ENCODE measurements at regions not wholly inside any gene's neighbourhood (a gene's known extent, or its start where the extent isn't known, plus 50 kb on each side); places are given as distances from the start of the nearest gene placed in this dataset.
"Not testable (repeated sequence)": the region's sequence is repeated elsewhere in the genome, so short reads cannot be mapped to it uniquely, and the experiment has no call there.

- DNase-seq: no peak
Measured at GRCh38 chr6:121771937-121772720, 336.7 kb downstream of the GJA1 start.

GRCh38 chr6:121776054-121776453 is 340.6 kb downstream of the GJA1 start:
- no peak for DNase-seq

- DNase-seq: peak; percentile 42
Measured at GRCh38 chr6:121780325-121781321, 345.2 kb downstream of the GJA1 start.

- DNase-seq: no peak
Measured at GRCh38 chr6:121791396-121792315, 356.2 kb downstream of the GJA1 start.

GRCh38 chr6:121794630-121795029 is 359.2 kb downstream of the GJA1 start:
- peak; percentile 49 for DNase-seq

- not testable (repeated sequence) for DNase-seq
Measured at GRCh38 chr6:121797598-121797997, 362.2 kb downstream of the GJA1 start.

- not testable (repeated sequence) for DNase-seq
Measured at GRCh38 chr6:121798126-121798525, 362.7 kb downstream of the GJA1 start.

GRCh38 chr6:121799574-121799973 is 364.1 kb downstream of the GJA1 start:
- DNase-seq: no peak

GRCh38 chr6:121800047-121800446 is 364.6 kb downstream of the GJA1 start:
- DNase-seq: no peak

GRCh38 chr6:121806116-121806515 is 370.7 kb downstream of the GJA1 start:
- DNase-seq: no peak

- no peak for DNase-seq
Measured at GRCh38 chr6:121809211-121809610, 373.8 kb downstream of the GJA1 start.

GRCh38 chr6:121810158-121811032 is 374.9 kb downstream of the GJA1 start:
- DNase-seq: no peak

GRCh38 chr6:121811106-121811505 is 375.7 kb downstream of the GJA1 start:
- DNase-seq: no peak

- no peak for DNase-seq
Measured at GRCh38 chr6:121816361-121816760, 380.9 kb downstream of the GJA1 start.

- peak; percentile 28 for DNase-seq
Measured at GRCh38 chr6:121816906-121817540, 381.6 kb downstream of the GJA1 start.

GRCh38 chr6:121823437-121823851 is 388.0 kb downstream of the GJA1 start:
- DNase-seq: no peak

- peak; percentile 25 for DNase-seq
Measured at GRCh38 chr6:121826156-121826810, 390.8 kb downstream of the GJA1 start.

GRCh38 chr6:121828146-121828886 is 392.9 kb downstream of the GJA1 start:
- no peak for DNase-seq

- DNase-seq: no peak
Measured at GRCh38 chr6:121830736-121831135, 395.3 kb downstream of the GJA1 start.

GRCh38 chr6:121835662-121836061 is 400.2 kb downstream of the GJA1 start:
- DNase-seq: no peak

Data from OCI-M1 (cell line).